ENCODE measurements at regions not wholly inside any gene's neighbourhood (a gene's known extent, or its start where the extent isn't known, plus 50 kb on each side); places are given as distances from the start of the nearest gene placed in this dataset.
"Not testable (repeated sequence)": the region's sequence is repeated elsewhere in the genome, so short reads cannot be mapped to it uniquely, and the experiment has no call there.

DNA sequence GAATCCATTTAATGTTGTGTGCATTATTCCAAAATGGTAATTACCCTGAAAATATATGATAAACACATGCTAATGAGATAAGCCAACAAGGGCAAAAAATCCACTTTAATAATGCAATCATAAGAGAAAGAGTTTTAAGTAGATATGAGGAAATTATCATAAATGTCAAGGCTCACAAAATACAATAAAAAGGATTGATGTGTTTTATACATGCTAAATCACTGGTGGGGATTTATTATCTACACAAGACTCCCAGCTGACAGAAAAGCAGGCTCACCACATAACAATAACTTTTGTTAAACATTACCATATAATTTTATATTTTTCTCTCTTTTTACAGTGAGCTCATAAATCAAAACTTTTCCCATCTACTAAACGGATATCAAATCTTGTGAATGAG lies 306.2 kb upstream of the GRAMD2B start:
- Mint-ChIP-seq H3K9me3 (peaks cover 21% of the 10 kb centered on the region), H3K36me3 (ENCODE audit: insufficient read depth) (no peaks in the 10 kb centered on the region), H3K4me3 (no peak overlapping the region), H3K4me1 (no peaks in the 10 kb centered on the region), H3K27ac (ENCODE audit: low read depth) (no peak overlapping the region), H3K27me3 (no peaks in the 10 kb centered on the region)
- DNase-seq (ENCODE audit: low spot score in 2 of 2) (no peak), ATAC-seq (replicated peaks; ENCODE audit: extremely low read depth, poor library complexity, severe bottlenecking) (no peak)

DNA sequence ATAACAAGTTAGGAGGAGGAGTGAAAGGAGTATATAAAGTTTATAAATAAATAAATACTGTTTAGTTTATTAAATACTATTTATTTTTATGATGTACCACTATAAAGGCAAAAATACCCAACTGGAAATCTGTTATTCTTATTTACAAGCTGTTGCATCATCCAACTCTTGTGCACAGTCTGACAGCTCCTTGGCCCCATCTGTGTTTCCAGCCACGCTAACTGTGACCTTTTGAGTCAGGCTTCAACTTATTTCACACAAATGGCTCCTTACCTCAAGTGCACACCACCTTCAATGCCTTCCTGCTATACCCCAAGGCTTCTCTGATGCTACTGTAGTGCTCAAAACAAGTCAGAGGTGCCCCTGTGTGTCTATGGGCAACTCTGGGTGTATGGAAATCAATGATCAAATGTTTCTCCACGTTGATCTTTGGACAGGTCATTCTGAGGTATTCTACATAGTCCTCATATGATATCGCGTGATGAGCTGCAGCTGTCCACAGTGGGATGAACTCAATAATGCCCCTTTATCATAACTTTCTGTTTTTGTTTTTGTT lies 303.2 kb upstream of the GRAMD2B start:
- Mint-ChIP-seq H3K9me3 (peaks cover 11% of the 10 kb centered on the region), H3K36me3 (ENCODE audit: insufficient read depth) (no peaks in the 10 kb centered on the region), H3K27ac (ENCODE audit: low read depth) (no peak overlapping the region), H3K4me1 (no peaks in the 10 kb centered on the region), H3K27me3 (no peaks in the 10 kb centered on the region), H3K4me3 (no peak overlapping the region)
- no peak for ATAC-seq (replicated peaks; ENCODE audit: extremely low read depth, poor library complexity, severe bottlenecking)
- no peak for DNase-seq (ENCODE audit: low spot score in 2 of 2)

GRCh38 chr5:126120939-126121338 lies 302.3 kb upstream of the GRAMD2B start:
- no peaks in the 10 kb centered on the region for H3K4me1 Mint-ChIP-seq
- H3K36me3 Mint-ChIP-seq (ENCODE audit: insufficient read depth) = no peaks in the 10 kb centered on the region
- H3K27ac Mint-ChIP-seq (ENCODE audit: low read depth) = no peak overlapping the region
- H3K27me3 Mint-ChIP-seq = no peaks in the 10 kb centered on the region
- ATAC-seq (replicated peaks; ENCODE audit: extremely low read depth, poor library complexity, severe bottlenecking) = no peak
- no peak for DNase-seq (ENCODE audit: low spot score in 2 of 2)
- H3K9me3 Mint-ChIP-seq = peaks cover 11% of the 10 kb centered on the region
- H3K4me3 Mint-ChIP-seq = no peak overlapping the region

- Mint-ChIP-seq H3K27ac (ENCODE audit: low read depth) (no peak overlapping the region), H3K4me1 (no peaks in the 10 kb centered on the region), H3K36me3 (ENCODE audit: insufficient read depth) (no peaks in the 10 kb centered on the region), H3K4me3 (no peak overlapping the region), H3K27me3 (no peaks in the 10 kb centered on the region), H3K9me3 (peaks cover 16% of the 10 kb centered on the region)
- ATAC-seq (replicated peaks; ENCODE audit: extremely low read depth, poor library complexity, severe bottlenecking) = no peak
- DNase-seq (ENCODE audit: low spot score in 2 of 2) = no peak
These were observed 300.3 kb upstream of the GRAMD2B start for GRCh38 chr5:126122942-126123341.

GRCh38 chr5:126124706-126125345 lies 298.4 kb upstream of the GRAMD2B start:
- DNase-seq (ENCODE audit: low spot score in 2 of 2) = no peak
- no peak overlapping the region for H3K4me3 Mint-ChIP-seq
- H3K27me3 Mint-ChIP-seq = no peaks in the 10 kb centered on the region
- peaks cover 11% of the 10 kb centered on the region for H3K9me3 Mint-ChIP-seq
- no peak overlapping the region for H3K27ac Mint-ChIP-seq (ENCODE audit: low read depth)
- H3K4me1 Mint-ChIP-seq = no peaks in the 10 kb centered on the region
- ATAC-seq (replicated peaks; ENCODE audit: extremely low read depth, poor library complexity, severe bottlenecking) = no peak
- no peaks in the 10 kb centered on the region for H3K36me3 Mint-ChIP-seq (ENCODE audit: insufficient read depth)

GRCh38 chr5:126125407-126125806 lies 297.8 kb upstream of the GRAMD2B start:
- H3K27me3 Mint-ChIP-seq = no peaks in the 10 kb centered on the region
- DNase-seq (ENCODE audit: low spot score in 2 of 2) = no peak
- no peak overlapping the region for H3K4me3 Mint-ChIP-seq
- H3K27ac Mint-ChIP-seq (ENCODE audit: low read depth) = no peak overlapping the region
- H3K4me1 Mint-ChIP-seq = no peaks in the 10 kb centered on the region
- H3K36me3 Mint-ChIP-seq (ENCODE audit: insufficient read depth) = no peaks in the 10 kb centered on the region
- ATAC-seq (replicated peaks; ENCODE audit: extremely low read depth, poor library complexity, severe bottlenecking) = no peak
- H3K9me3 Mint-ChIP-seq = peaks cover 11% of the 10 kb centered on the region

- no peaks in the 10 kb centered on the region for H3K4me1 Mint-ChIP-seq
- no peaks in the 10 kb centered on the region for H3K36me3 Mint-ChIP-seq (ENCODE audit: insufficient read depth)
- no peak overlapping the region for H3K27ac Mint-ChIP-seq (ENCODE audit: low read depth)
- no peak overlapping the region for H3K4me3 Mint-ChIP-seq
- peaks cover 15% of the 10 kb centered on the region for H3K9me3 Mint-ChIP-seq
- no peak for DNase-seq (ENCODE audit: low spot score in 2 of 2)
- ATAC-seq (replicated peaks; ENCODE audit: extremely low read depth, poor library complexity, severe bottlenecking) = no peak
- no peaks in the 10 kb centered on the region for H3K27me3 Mint-ChIP-seq
These were observed 296.6 kb upstream of the GRAMD2B start for GRCh38 chr5:126126574-126126973.

DNA sequence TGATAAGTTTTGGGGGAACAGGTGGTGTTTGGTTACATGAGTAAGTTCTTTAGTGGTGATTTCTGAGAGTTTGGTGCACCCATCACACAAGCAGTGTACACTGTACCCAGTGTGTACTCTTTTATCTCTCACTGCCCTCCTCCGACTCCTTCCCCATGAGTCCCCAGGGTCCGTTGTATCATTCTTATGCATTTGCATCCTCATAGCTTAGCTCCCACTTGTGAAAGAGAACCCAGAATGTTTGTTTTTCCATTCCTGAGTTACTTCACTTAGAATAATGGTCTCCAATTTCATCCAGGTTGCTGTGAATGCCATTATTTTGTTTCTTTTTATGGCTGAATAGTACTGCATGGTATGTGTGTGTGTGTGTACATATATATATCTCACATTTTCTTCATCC lies 295.8 kb upstream of the GRAMD2B start:
- H3K4me1 Mint-ChIP-seq; H3K4me3 Mint-ChIP-seq; H3K9me3 Mint-ChIP-seq; H3K27ac Mint-ChIP-seq (ENCODE audit: low read depth); DNase-seq (ENCODE audit: low spot score in 2 of 2); H3K36me3 Mint-ChIP-seq (ENCODE audit: insufficient read depth); H3K27me3 Mint-ChIP-seq; ATAC-seq (replicated peaks; ENCODE audit: extremely low read depth, poor library complexity, severe bottlenecking): not testable (repeated sequence)

DNA sequence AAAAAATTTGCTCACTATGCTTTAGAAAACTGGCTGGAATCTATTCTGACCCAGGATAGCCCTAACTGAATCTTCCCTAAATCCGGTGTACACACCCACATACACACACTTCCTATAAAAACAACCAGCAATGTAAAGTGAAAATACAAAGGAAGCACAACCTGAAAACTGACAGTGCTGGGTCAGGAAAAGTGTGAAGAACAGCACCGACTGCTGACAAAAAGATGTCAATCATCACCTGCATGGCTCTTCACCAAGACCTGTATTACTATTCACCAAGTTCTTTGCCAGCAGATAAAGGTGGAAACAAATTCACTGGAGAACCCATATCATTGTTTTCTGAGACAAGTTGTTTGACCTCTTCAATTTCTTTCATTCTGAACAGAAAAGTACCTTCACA lies 293.8 kb upstream of the GRAMD2B start:
- H3K9me3 Mint-ChIP-seq = peaks cover 16% of the 10 kb centered on the region
- no peaks in the 10 kb centered on the region for H3K4me1 Mint-ChIP-seq
- DNase-seq (ENCODE audit: low spot score in 2 of 2) (no peak), ATAC-seq (replicated peaks; ENCODE audit: extremely low read depth, poor library complexity, severe bottlenecking) (no peak)
- no peak overlapping the region for H3K27ac Mint-ChIP-seq (ENCODE audit: low read depth)
- no peaks in the 10 kb centered on the region for H3K36me3 Mint-ChIP-seq (ENCODE audit: insufficient read depth)
- H3K4me3 Mint-ChIP-seq = no peak overlapping the region
- H3K27me3 Mint-ChIP-seq = no peaks in the 10 kb centered on the region

DNA sequence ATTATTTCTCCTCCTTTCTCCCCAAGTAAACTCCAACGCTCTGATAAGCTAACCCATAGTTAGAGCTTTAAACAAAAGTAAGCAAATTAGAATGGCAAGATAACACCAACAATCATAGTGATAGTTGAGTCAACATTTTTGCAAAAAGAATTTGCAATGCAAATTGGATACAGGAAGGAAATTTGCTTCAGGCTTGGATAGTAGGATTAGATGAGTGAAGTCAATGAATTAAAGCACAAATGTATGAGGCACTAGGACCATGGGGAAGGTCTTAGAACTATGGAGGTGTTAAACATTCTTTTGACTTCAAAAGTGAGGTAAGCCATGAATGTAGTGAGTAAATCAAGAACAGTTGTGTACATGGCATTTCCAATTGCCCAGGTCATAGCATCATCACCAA lies 289.8 kb upstream of the GRAMD2B start:
- DNase-seq (ENCODE audit: low spot score in 2 of 2) = no peak
- Mint-ChIP-seq H3K27ac (ENCODE audit: low read depth) (no peak overlapping the region), H3K4me3 (no peak overlapping the region), H3K27me3 (no peaks in the 10 kb centered on the region), H3K36me3 (ENCODE audit: insufficient read depth) (peaks cover 2% of the 10 kb centered on the region), H3K9me3 (peaks cover 11% of the 10 kb centered on the region), H3K4me1 (no peaks in the 10 kb centered on the region)
- no peak for ATAC-seq (replicated peaks; ENCODE audit: extremely low read depth, poor library complexity, severe bottlenecking)

DNA sequence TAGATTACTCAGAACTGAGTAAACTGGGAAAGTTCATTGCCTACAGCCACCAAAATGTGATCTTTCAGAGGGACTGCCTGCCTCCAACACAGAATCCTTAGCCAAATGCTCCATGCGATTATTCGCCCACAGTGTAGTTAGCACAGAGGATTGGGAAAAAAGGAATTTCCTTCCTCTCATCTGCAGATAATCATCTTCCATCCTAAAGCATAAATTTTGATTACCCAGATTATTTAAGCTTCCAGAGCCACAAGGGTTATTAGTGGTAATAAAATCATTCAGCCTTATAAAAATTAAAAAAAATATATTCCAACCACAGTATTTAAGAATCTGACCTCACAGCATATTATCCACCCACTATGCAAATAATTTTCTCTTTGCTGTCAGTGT lies 285.3 kb upstream of the GRAMD2B start:
- no peak for DNase-seq (ENCODE audit: low spot score in 2 of 2)
- no peak for ATAC-seq (replicated peaks; ENCODE audit: extremely low read depth, poor library complexity, severe bottlenecking)
- Mint-ChIP-seq H3K27ac (ENCODE audit: low read depth) (no peak overlapping the region), H3K36me3 (ENCODE audit: insufficient read depth) (peaks cover 2% of the 10 kb centered on the region), H3K9me3 (peaks cover 11% of the 10 kb centered on the region), H3K27me3 (no peaks in the 10 kb centered on the region), H3K4me3 (no peak overlapping the region), H3K4me1 (no peaks in the 10 kb centered on the region)

DNA sequence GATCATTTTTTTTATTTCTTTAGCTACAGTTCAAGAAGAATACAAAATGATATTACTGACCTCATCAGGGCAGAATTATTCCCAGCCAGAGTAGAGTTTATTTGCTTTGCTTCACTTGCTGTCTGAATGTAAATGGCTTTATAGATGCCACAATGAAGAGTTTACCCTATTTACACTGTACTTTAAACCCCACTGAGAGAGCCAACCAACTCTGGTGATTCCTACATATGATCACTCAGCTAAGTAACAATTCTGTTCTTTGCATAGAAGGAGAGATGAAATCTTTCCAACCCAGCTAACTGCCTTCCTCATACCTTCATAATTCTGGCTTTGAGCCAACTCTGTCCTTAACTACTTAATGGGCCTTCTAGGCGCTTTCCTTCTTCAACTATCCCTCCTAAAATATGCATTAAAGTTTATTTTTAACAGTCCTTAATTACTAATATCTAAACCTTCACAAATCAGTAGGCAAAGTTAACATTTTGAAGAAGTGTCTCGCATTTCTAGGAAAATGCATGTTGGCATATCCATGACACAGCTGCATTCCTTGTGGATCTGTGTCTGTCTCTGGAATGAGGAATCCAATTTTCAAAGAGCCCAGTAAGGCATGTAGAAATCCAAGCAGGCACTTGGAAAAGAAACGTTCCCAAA lies 284.8 kb upstream of the GRAMD2B start:
- Mint-ChIP-seq H3K9me3 (peaks cover 7% of the 10 kb centered on the region), H3K27ac (ENCODE audit: low read depth) (no peak overlapping the region), H3K4me3 (no peak overlapping the region), H3K36me3 (ENCODE audit: insufficient read depth) (peaks cover 2% of the 10 kb centered on the region), H3K27me3 (no peaks in the 10 kb centered on the region), H3K4me1 (no peaks in the 10 kb centered on the region)
- DNase-seq (ENCODE audit: low spot score in 2 of 2) (no peak), ATAC-seq (replicated peaks; ENCODE audit: extremely low read depth, poor library complexity, severe bottlenecking) (no peak)

- Mint-ChIP-seq H3K9me3 (peaks cover 5% of the 10 kb centered on the region), H3K27ac (ENCODE audit: low read depth) (no peak overlapping the region), H3K27me3 (no peaks in the 10 kb centered on the region), H3K4me3 (no peak overlapping the region), H3K4me1 (no peaks in the 10 kb centered on the region), H3K36me3 (ENCODE audit: insufficient read depth) (peaks cover 2% of the 10 kb centered on the region)
- no peak for DNase-seq (ENCODE audit: low spot score in 2 of 2)
- no peak for ATAC-seq (replicated peaks; ENCODE audit: extremely low read depth, poor library complexity, severe bottlenecking)
These were observed 284.1 kb upstream of the GRAMD2B start for GRCh38 chr5:126139086-126139485.
